ENCODE measurements at regions not wholly inside any gene's neighbourhood (a gene's known extent, or its start where the extent isn't known, plus 50 kb on each side); places are given as distances from the start of the nearest gene placed in this dataset.

- Histone ChIP-seq H4K20me1 (ENCODE audit: insufficient read depth) (no peaks in the 10 kb centered on the region), H3K27me3 (ENCODE audit: insufficient read depth, low read depth) (no peaks in the 10 kb centered on the region), H2AFZ (no peak overlapping the region), H3K4me1 (replicated peaks; ENCODE audit: insufficient read depth) (no peaks in the 10 kb centered on the region), H3K27ac (no peak overlapping the region), H3F3A (ENCODE audit: insufficient read depth, low read depth) (no peaks in the 10 kb centered on the region), H3K9me3 (ENCODE audit: insufficient read depth, low read depth) (no peaks in the 10 kb centered on the region), H3K79me2 (ENCODE audit: low read depth) (no peaks in the 10 kb centered on the region), H3K4me3 (no peak overlapping the region), H3K4me2 (no peak overlapping the region), H3K9me2 (ENCODE audit: insufficient read depth) (no peaks in the 10 kb centered on the region), H3K36me3 (ENCODE audit: low read depth) (no peaks in the 10 kb centered on the region)
- no TSS peak for BruUV-seq (replicated peaks)
- no peak for TF ChIP-seq EZH2 (IDR thresholded peaks at IDR 0.05; ENCODE audit: low read depth)
- TF ChIP-seq, protein P1, sequence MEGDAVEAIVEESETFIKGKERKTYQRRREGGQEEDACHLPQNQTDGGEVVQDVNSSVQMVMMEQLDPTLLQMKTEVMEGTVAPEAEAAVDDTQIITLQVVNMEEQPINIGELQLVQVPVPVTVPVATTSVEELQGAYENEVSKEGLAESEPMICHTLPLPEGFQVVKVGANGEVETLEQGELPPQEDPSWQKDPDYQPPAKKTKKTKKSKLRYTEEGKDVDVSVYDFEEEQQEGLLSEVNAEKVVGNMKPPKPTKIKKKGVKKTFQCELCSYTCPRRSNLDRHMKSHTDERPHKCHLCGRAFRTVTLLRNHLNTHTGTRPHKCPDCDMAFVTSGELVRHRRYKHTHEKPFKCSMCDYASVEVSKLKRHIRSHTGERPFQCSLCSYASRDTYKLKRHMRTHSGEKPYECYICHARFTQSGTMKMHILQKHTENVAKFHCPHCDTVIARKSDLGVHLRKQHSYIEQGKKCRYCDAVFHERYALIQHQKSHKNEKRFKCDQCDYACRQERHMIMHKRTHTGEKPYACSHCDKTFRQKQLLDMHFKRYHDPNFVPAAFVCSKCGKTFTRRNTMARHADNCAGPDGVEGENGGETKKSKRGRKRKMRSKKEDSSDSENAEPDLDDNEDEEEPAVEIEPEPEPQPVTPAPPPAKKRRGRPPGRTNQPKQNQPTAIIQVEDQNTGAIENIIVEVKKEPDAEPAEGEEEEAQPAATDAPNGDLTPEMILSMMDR (conservative IDR thresholded peaks at IDR 0.05) = no peak
- ChIA-PET CTCF (no interaction called here), POLR2A (ENCODE audit: unreplicated experiment) (no interaction called here)
- no peak for DNase-seq
- intact Hi-C loops (cut with micrococcal nuclease; ENCODE audit: unreplicated experiment) = no loop called here
Measured at GRCh38 chr5:158623971-158624370, 475.7 kb downstream of the EBF1 start.

GRCh38 chr5:158621391-158621790 is 478.3 kb downstream of the EBF1 start:
- DNase-seq = no peak
- H3K4me1 ChIP-seq (replicated peaks; ENCODE audit: insufficient read depth) = no peaks in the 10 kb centered on the region
- no peaks in the 10 kb centered on the region for H3K79me2 ChIP-seq (ENCODE audit: low read depth)
- H3K4me2 ChIP-seq = no peak overlapping the region
- TF ChIP-seq EZH2 (IDR thresholded peaks at IDR 0.05; ENCODE audit: low read depth) = no peak
- TF ChIP-seq, protein P1 (conservative IDR thresholded peaks at IDR 0.05) = no peak
- H3K4me3 ChIP-seq = no peak overlapping the region
- H4K20me1 ChIP-seq (ENCODE audit: insufficient read depth) = no peaks in the 10 kb centered on the region
- intact Hi-C loops (cut with micrococcal nuclease; ENCODE audit: unreplicated experiment) = no loop called here
- no peaks in the 10 kb centered on the region for H3K36me3 ChIP-seq (ENCODE audit: low read depth)
- POLR2A ChIA-PET (ENCODE audit: unreplicated experiment) = no interaction called here
- H3K27ac ChIP-seq = no peak overlapping the region
- CTCF ChIA-PET = no interaction called here
- H2AFZ ChIP-seq = no peak overlapping the region
- H3K27me3 ChIP-seq (ENCODE audit: insufficient read depth, low read depth) = no peaks in the 10 kb centered on the region
- no peaks in the 10 kb centered on the region for H3K9me3 ChIP-seq (ENCODE audit: insufficient read depth, low read depth)
- H3F3A ChIP-seq (ENCODE audit: insufficient read depth, low read depth) = no peaks in the 10 kb centered on the region
- no peaks in the 10 kb centered on the region for H3K9me2 ChIP-seq (ENCODE audit: insufficient read depth)
- BruUV-seq (replicated peaks) = no TSS peak

GRCh38 chr5:158619083-158619788 is 480.5 kb downstream of the EBF1 start:
- no peak overlapping the region for H3K4me2 ChIP-seq

More at GRCh38 chr5:158619083-158619788, 480.5 kb downstream of the EBF1 start:
- H3K27me3 ChIP-seq (ENCODE audit: insufficient read depth, low read depth) = no peaks in the 10 kb centered on the region
- no peak for DNase-seq
- no peaks in the 10 kb centered on the region for H4K20me1 ChIP-seq (ENCODE audit: insufficient read depth)
- no peak overlapping the region for H3K27ac ChIP-seq
- intact Hi-C loops (cut with micrococcal nuclease; ENCODE audit: unreplicated experiment) = no loop called here
- BruUV-seq (replicated peaks) = no TSS peak
- TF ChIP-seq EZH2 (IDR thresholded peaks at IDR 0.05; ENCODE audit: low read depth) = no peak
- TF ChIP-seq, protein P1 (conservative IDR thresholded peaks at IDR 0.05) = no peak
- no peaks in the 10 kb centered on the region for H3F3A ChIP-seq (ENCODE audit: insufficient read depth, low read depth)
- CTCF ChIA-PET = interaction anchor here (0.5 kb wide), 1 partner anchor 1216 kb away, joined by 4 read pairs; no protein-coding TSS in a partner anchor
- no peaks in the 10 kb centered on the region for H3K9me3 ChIP-seq (ENCODE audit: insufficient read depth, low read depth)
- no peaks in the 10 kb centered on the region for H3K79me2 ChIP-seq (ENCODE audit: low read depth)
- H3K4me3 ChIP-seq = no peak overlapping the region
- H3K9me2 ChIP-seq (ENCODE audit: insufficient read depth) = no peaks in the 10 kb centered on the region
- H3K4me1 ChIP-seq (replicated peaks; ENCODE audit: insufficient read depth) = no peaks in the 10 kb centered on the region
- no peaks in the 10 kb centered on the region for H3K36me3 ChIP-seq (ENCODE audit: low read depth)
- POLR2A ChIA-PET (ENCODE audit: unreplicated experiment) = no interaction called here
- H2AFZ ChIP-seq = no peak overlapping the region
